Natural killer cell treated with Interleukin-12 subunit alpha and Interleukin-12 subunit beta and Interleukin-15 and Interleukin-18, amount 100 ng/mL, for 72 hours (primary cell): ENCODE measurements at regions not wholly inside any gene's neighbourhood (a gene's known extent, or its start where the extent isn't known, plus 50 kb on each side); places are given as distances from the start of the nearest gene placed in this dataset.

ENCODE experiments used
- ATAC-seq, 2 donors: fragments of 150-1000 bp; cut with Tn5 transposase in 1 of 2; sonication (Bioruptor Pico), chemical (Tn5 transposase) in 1 of 2; 2 replicates each; pipeline ENCODE4 v1.10.0; 2021
- DNase-seq: peaks from one replicate; pipeline ENCODE4 v3.0.0; 2022; ENCODE audit warnings: low spot score
- H3K27ac Mint-ChIP-seq, 2 donors: 1 replicate in 1 of 2; 2 replicates in 1 of 2; pipeline ENCODE4 v1.8.0; 2022; ENCODE audit warnings: mixed read lengths in 2 of 2, mild to moderate bottlenecking in 1 of 2, moderate library complexity in 1 of 2
- H3K27me3 Mint-ChIP-seq, 2 donors: 1 replicate in 1 of 2; 2 replicates in 1 of 2; pipeline ENCODE4 v1.8.0; 2022; ENCODE audit warnings: mixed read lengths in 2 of 2
- H3K36me3 Mint-ChIP-seq: one replicate; pipeline ENCODE4 v1.8.0; 2022; ENCODE audit warnings: mixed read lengths
- H3K4me1 Mint-ChIP-seq, 2 donors: 1 replicate in 1 of 2; 2 replicates in 1 of 2; pipeline ENCODE4 v1.8.0; 2022; ENCODE audit warnings: low read depth in 2 of 2, mixed read lengths in 2 of 2, mild to moderate bottlenecking in 1 of 2
- H3K4me3 Mint-ChIP-seq: one replicate; pipeline ENCODE4 v1.8.0; 2022; ENCODE audit warnings: mixed read lengths
- H3K9me3 Mint-ChIP-seq: 2 replicates; pipeline ENCODE4 v1.8.0; 2022; ENCODE audit warnings: mixed read lengths

DNA sequence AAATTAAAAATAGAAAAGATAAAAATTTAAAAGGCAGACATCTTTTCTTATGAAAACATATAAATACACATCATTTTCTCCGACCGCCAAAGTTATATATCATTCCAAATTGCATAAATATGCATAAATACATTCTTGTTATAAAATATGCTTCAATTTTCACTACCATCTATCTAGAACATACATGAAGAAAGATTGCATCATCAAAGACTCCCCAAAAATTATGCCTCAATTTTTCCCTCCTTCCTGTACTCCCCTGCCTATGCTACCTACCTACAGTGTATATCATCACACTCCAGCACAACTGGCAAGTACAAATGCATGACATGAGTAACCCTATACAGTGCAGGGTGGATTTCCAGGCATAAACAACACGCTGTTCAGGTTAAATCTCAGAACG lies 49.9 kb upstream of the TENT5A start:
- Mint-ChIP-seq H3K9me3 (peaks cover 7% of the 10 kb centered on the region), H3K4me3 (no peak overlapping the region), H3K27me3 (peaks cover 7 to 11% of the 10 kb centered on the region in 2 donors), H3K4me1 (no peaks in the 10 kb centered on the region), H3K36me3 (no peaks in the 10 kb centered on the region), H3K27ac (no peak overlapping the region)
- no peak for DNase-seq
- ATAC-seq, result no peak
